Keratinocyte (primary cell): ENCODE measurements at regions not wholly inside any gene's neighbourhood (a gene's known extent, or its start where the extent isn't known, plus 50 kb on each side); places are given as distances from the start of the nearest gene placed in this dataset.

ENCODE experiments used
- CTCF ChIP-seq, 3 experiments: IDR thresholded peaks in 1 of 3; conservative IDR thresholded peaks in 1 of 3; optimal IDR thresholded peaks in 1 of 3; 2 replicates in 2 of 3; 3 replicates in 1 of 3; pipeline versions ENCODE3 to v1.5.1; 2011; ENCODE audit warnings: low read length in 3 of 3, mild to moderate bottlenecking in 3 of 3, moderate library complexity in 2 of 3, control low read depth in 1 of 3, inconsistent platforms in 1 of 3; ENCODE audit not compliant: insufficient read depth in 2 of 3; ENCODE audit errors: extremely low read depth in 1 of 3
- EZH2 ChIP-seq: IDR thresholded peaks from one replicate; pipeline ENCODE4 v1.6.1; 2012; ENCODE audit warnings: inconsistent platforms, mild to moderate bottlenecking, low read length, moderate library complexity

- no peak for TF ChIP-seq CTCF (optimal IDR thresholded peaks at IDR 0.05 in 1 of 3, IDR thresholded peaks at IDR 0.05 in 1 of 3, conservative IDR thresholded peaks at IDR 0.05 in 1 of 3; ENCODE audit: extremely low read depth in 1 of 3, insufficient read depth in 2 of 3, low read length in 3 of 3)
- TF ChIP-seq EZH2: no peak
These were observed 279.9 kb upstream of the DYNLRB2 start for GRCh38 chr16:80260906-80261311.
